Caco-2 (cell line): ENCODE measurements at regions not wholly inside any gene's neighbourhood (a gene's known extent, or its start where the extent isn't known, plus 50 kb on each side); places are given as distances from the start of the nearest gene placed in this dataset.

Experiments used
- BruUV-seq: library from RNA; stranded (reverse); fragments of 400-500 nt; replicated peaks from 2 replicates; lab custom pipeline; 2021; lab: Mats Ljungman, UMichigan
- CTCF ChIA-PET: fragments of 300-600 bp; sonication (Branson Sonifier 250); formaldehyde crosslinking; loops from one replicate; lab custom pipeline; 2022; ENCODE audit warnings: antibody characterized with exemption; lab: Charles Lee
- POLR2A ChIA-PET: fragments of 300-600 bp; sonication (Branson Sonifier 250); formaldehyde crosslinking; loops from one replicate; lab custom pipeline; 2022; ENCODE audit warnings: antibody characterized with exemption; lab: Charles Lee
- DNase-seq, 2 experiments: peaks; one replicate each; pipeline versions ENCODE4 v3.0.0 to v3.0.0-alpha.2; 2020 to 2022
- H3K27me3 ChIP-seq: replicated peaks from 2 replicates; pipeline ENCODE4 v1.6.0; 2011; ENCODE audit warnings: low read length; ENCODE audit not compliant: control insufficient read depth, insufficient read depth
- H3K36me3 ChIP-seq: 2 replicates; pipeline ENCODE4 v1.5.1; 2011; ENCODE audit warnings: low read length; ENCODE audit not compliant: control insufficient read depth, insufficient read depth
- H3K4me1 ChIP-seq: fragments of 250-450 bp; sonication (Bioruptor Pico); 2 replicates; pipeline ENCODE4 v1.5.1; 2020; ENCODE audit warnings: mild to moderate bottlenecking
- H3K4me3 ChIP-seq: 2 replicates; pipeline ENCODE4 v1.5.1; 2011; ENCODE audit warnings: low read depth, mild to moderate bottlenecking, control low read depth, low read length
- H3K9me3 ChIP-seq: fragments of 250-450 bp; sonication (Bioruptor Pico); 2 replicates; pipeline ENCODE4 v1.5.1; 2020; ENCODE audit warnings: mild to moderate bottlenecking, moderate library complexity
- H3K27ac Mint-ChIP-seq: one replicate; pipeline ENCODE4 v1.8.0; 2022; ENCODE audit warnings: mixed read lengths; ENCODE audit not compliant: unreplicated experiment
- H3K27me3 Mint-ChIP-seq: one replicate; pipeline ENCODE4 v1.8.0; 2022; ENCODE audit warnings: mixed read lengths; ENCODE audit not compliant: insufficient read depth, unreplicated experiment
- H3K36me3 Mint-ChIP-seq: one replicate; pipeline ENCODE4 v1.8.0; 2022; ENCODE audit warnings: mild to moderate bottlenecking, mixed read lengths; ENCODE audit not compliant: insufficient read depth, unreplicated experiment
- H3K4me1 Mint-ChIP-seq: one replicate; pipeline ENCODE4 v1.8.0; 2022; ENCODE audit warnings: low read depth, mixed read lengths; ENCODE audit not compliant: unreplicated experiment
- H3K4me3 Mint-ChIP-seq: one replicate; pipeline ENCODE4 v1.8.0; 2022; ENCODE audit warnings: mild to moderate bottlenecking, moderate library complexity, mixed read lengths; ENCODE audit not compliant: unreplicated experiment
- H3K9me3 Mint-ChIP-seq: one replicate; pipeline ENCODE4 v1.8.0; 2022; ENCODE audit warnings: mixed read lengths; ENCODE audit not compliant: unreplicated experiment
- CTCF ChIP-seq, 2 experiments: fragments of 200-600 bp in 1 of 2; IDR thresholded peaks; 1 replicate in 1 of 2; 2 replicates in 1 of 2; pipeline versions ENCODE4 v1.5.1 to v1.8.0; 2011 to 2022; ENCODE audit warnings: antibody characterized with exemption in 1 of 2, control low read depth in 1 of 2, inconsistent platforms in 1 of 2, low read depth in 1 of 2, low read length in 1 of 2, mild to moderate bottlenecking in 1 of 2, moderate library complexity in 1 of 2; ENCODE audit not compliant: insufficient read depth in 1 of 2, severe bottlenecking in 1 of 2, unreplicated experiment in 1 of 2
- intact Hi-C: fragments of 100-400 bp; cut with micrococcal nuclease; formaldehyde crosslinking; loops from one replicate; pipeline ENCODE4 v1.10.0; 2022; ENCODE audit not compliant: unreplicated experiment

GRCh38 chr1:197850918-197851317 is 51.5 kb upstream of the C1orf53 start:
- Mint-ChIP-seq H3K27ac (no peak overlapping the region), H3K9me3 (no peaks in the 10 kb centered on the region), H3K27me3 (peaks cover 3% of the 10 kb centered on the region), H3K36me3 (no peaks in the 10 kb centered on the region), H3K4me1 (peaks cover 10% of the 10 kb centered on the region), H3K4me3 (no peak overlapping the region)
- Histone ChIP-seq H3K4me3 (no peak overlapping the region), H3K9me3 (peaks cover 3% of the 10 kb centered on the region; the same call in 1 of the 2 replicates), H3K4me1 (no peaks in the 10 kb centered on the region), H3K27me3 (no peaks in the 10 kb centered on the region), H3K36me3 (no peaks in the 10 kb centered on the region)
- DNase-seq: no peak
- ChIA-PET CTCF (interaction anchor here (0.7 kb wide), 1 partner anchor 75 kb away, joined by 4 read pairs; the partner anchor contains the start of gene DENND1B), POLR2A (no interaction called here)
- no peak for TF ChIP-seq CTCF (IDR thresholded peaks at IDR 0.05; ENCODE audit: insufficient read depth in 1 of 2, low read depth in 1 of 2, low read length in 1 of 2, severe bottlenecking in 1 of 2, unreplicated experiment in 1 of 2)
- BruUV-seq: no TSS peak
- intact Hi-C loops: no loop called here

- intact Hi-C loops: no loop called here
- Mint-ChIP-seq H3K27me3 (peaks cover 7% of the 10 kb centered on the region), H3K27ac (no peak overlapping the region), H3K9me3 (no peaks in the 10 kb centered on the region), H3K36me3 (no peaks in the 10 kb centered on the region), H3K4me3 (no peak overlapping the region), H3K4me1 (peaks cover 10% of the 10 kb centered on the region)
- no peak for TF ChIP-seq CTCF (IDR thresholded peaks at IDR 0.05; ENCODE audit: insufficient read depth in 1 of 2, low read depth in 1 of 2, low read length in 1 of 2, severe bottlenecking in 1 of 2, unreplicated experiment in 1 of 2)
- H3K27me3 ChIP-seq: no peaks in the 10 kb centered on the region
- H3K4me3 ChIP-seq: no peak overlapping the region
- H3K4me1 ChIP-seq: no peaks in the 10 kb centered on the region
- peaks cover 3% of the 10 kb centered on the region; the same call in 1 of the 2 replicates for H3K9me3 ChIP-seq
- no peak for DNase-seq
- ChIA-PET POLR2A (no interaction called here), CTCF (no interaction called here)
- BruUV-seq: no TSS peak
- no peaks in the 10 kb centered on the region for H3K36me3 ChIP-seq
Observed at GRCh38 chr1:197850042-197850441, 52.4 kb upstream of the C1orf53 start.

DNA sequence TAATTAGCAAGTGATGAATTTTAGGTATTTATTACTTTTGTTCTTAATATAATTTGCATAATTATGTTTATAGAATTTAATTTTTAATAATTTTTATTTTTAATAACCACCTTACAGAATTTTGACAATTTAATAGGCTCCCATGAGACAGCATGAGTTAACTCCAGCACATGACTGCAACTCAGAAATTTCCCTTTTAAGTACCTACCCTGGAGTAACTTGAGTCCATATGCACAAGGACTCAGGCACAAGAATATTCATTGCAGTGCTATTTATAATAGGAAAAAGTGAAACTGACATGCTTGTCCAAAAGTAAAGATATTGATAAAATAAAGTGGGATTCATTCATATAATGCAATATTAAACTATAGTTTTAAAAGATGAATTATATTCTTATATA is 54.1 kb upstream of the C1orf53 start:
- no TSS peak for BruUV-seq

More for the DNA sequence above, 54.1 kb upstream of the C1orf53 start:
- no peak for TF ChIP-seq CTCF (IDR thresholded peaks at IDR 0.05; ENCODE audit: insufficient read depth in 1 of 2, low read depth in 1 of 2, low read length in 1 of 2, severe bottlenecking in 1 of 2, unreplicated experiment in 1 of 2)
- Mint-ChIP-seq H3K4me3 (no peak overlapping the region), H3K27me3 (peaks cover 7% of the 10 kb centered on the region), H3K9me3 (no peaks in the 10 kb centered on the region), H3K4me1 (peaks cover 10% of the 10 kb centered on the region), H3K36me3 (no peaks in the 10 kb centered on the region), H3K27ac (no peak overlapping the region)
- CTCF ChIA-PET: no interaction called here
- Histone ChIP-seq H3K4me3 (no peak overlapping the region), H3K4me1 (no peaks in the 10 kb centered on the region), H3K36me3 (no peaks in the 10 kb centered on the region), H3K27me3 (no peaks in the 10 kb centered on the region), H3K9me3 (peaks cover 3% of the 10 kb centered on the region; the same call in 1 of the 2 replicates)
- POLR2A ChIA-PET: no interaction called here
- no peak for DNase-seq
- intact Hi-C loops: no loop called here
